ELF-1 (cell line): ENCODE measurements at regions not wholly inside any gene's neighbourhood (a gene's known extent, or its start where the extent isn't known, plus 50 kb on each side); places are given as distances from the start of the nearest gene placed in this dataset.
A peak's percentile ranks its signal among the peaks of the same experiment; 100 is the strongest.
"Not testable (repeated sequence)": the region's sequence is repeated elsewhere in the genome, so short reads cannot be mapped to it uniquely, and the experiment has no call there.

Experiments used
- DNase-seq: peaks from one replicate; pipeline ENCODE4 v3.0.0-alpha.2; 2016; ENCODE audit warnings: low read depth, low spot score

- DNase-seq = no peak
Measured at GRCh38 chr1:82094136-82094535, 293.4 kb downstream of the ADGRL2 start.

GRCh38 chr1:82091729-82092128 lies 291.0 kb downstream of the ADGRL2 start:
- DNase-seq = no peak

DNA sequence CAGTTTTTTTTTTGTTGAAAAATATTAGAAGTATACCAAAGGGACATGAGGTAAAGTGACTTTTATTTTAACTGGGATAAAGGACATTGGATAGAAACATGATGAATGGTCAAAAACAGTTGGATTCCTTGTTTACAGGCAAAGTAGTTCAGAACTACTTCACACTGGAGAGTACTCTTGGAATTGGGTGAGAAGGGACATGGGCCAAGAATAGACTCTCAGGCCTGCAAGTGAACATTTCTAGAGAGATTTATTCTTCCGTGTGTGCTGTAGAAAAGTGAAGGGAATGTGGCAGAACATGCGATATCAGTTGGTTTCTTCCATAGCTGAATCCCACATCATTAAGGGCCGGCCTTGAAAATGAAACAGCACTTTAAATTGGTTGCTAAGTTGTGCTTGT lies 290.5 kb downstream of the ADGRL2 start:
- DNase-seq = no peak

- no peak for DNase-seq
Measured at GRCh38 chr1:82090104-82090503, 289.4 kb downstream of the ADGRL2 start.

DNA sequence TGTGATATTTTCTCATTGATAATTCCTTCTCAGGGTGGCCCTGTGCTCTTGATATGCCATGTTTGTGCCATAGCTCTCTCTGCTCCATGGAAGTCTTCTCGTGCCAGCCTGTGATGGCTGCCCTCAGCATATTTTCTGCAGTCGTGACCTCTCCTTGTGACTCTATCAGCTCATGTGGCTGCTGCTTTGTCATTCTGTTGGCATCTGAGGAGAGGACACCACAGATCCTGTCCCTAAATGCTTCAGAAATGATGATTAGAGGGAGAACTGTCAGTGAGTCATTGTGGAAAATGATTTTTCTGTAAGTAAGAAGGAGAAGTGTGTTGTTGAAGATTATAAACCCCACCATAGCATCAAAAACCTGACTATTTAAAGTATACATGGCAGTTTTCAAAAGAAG lies 286.0 kb downstream of the ADGRL2 start:
- DNase-seq = no peak

- no peak for DNase-seq
Measured at GRCh38 chr1:82079607-82080006, 278.9 kb downstream of the ADGRL2 start.

- no peak for DNase-seq
Measured at GRCh38 chr1:82073659-82074058, 272.9 kb downstream of the ADGRL2 start.

- no peak for DNase-seq
Measured at GRCh38 chr1:82073071-82073470, 272.3 kb downstream of the ADGRL2 start.

- peak; percentile 51 for DNase-seq
Measured at GRCh38 chr1:82065916-82066315, 265.2 kb downstream of the ADGRL2 start.

- DNase-seq = no peak
Measured at GRCh38 chr1:82064691-82065090, 264.0 kb downstream of the ADGRL2 start.

DNA sequence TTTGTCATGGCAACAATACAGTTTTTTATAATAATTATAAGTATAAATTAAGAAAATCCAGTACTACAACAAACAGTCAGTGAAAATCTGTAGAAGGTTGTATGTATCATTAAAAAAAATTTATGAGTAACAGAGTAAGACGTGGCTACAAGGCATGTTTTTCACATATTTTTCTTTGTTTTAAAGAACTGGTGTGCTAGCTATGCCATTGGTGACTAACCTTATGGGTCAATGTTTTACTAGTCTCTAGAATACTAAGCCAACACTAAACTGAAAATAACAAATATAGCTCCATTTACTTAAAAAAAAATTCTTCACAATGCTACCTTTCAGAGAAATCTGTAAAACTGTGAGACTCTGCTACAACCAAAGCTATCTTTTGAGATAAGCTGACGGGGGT lies 261.5 kb downstream of the ADGRL2 start:
- DNase-seq = no peak

DNA sequence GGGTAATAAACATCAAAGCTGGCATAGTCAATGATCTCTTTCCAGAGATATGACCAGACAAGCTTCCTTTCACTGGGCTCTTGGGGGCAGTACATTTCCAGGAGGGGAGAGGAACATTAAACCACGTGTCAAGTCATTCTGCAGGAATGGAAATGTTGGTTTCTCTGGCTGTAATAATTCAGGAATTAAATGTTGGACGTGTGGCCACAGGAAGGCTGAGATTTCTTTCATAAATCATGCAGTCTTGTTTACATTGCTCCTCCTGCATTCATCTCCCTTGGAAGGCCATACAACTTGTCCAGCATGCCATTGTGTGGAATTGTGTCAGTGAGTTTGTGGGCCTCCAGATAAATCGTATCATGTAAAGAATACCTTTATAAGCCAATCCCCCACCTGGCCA lies 259.2 kb downstream of the ADGRL2 start:
- no peak for DNase-seq

- DNase-seq = no peak
Measured at GRCh38 chr1:82057011-82057410, 256.3 kb downstream of the ADGRL2 start.

DNA sequence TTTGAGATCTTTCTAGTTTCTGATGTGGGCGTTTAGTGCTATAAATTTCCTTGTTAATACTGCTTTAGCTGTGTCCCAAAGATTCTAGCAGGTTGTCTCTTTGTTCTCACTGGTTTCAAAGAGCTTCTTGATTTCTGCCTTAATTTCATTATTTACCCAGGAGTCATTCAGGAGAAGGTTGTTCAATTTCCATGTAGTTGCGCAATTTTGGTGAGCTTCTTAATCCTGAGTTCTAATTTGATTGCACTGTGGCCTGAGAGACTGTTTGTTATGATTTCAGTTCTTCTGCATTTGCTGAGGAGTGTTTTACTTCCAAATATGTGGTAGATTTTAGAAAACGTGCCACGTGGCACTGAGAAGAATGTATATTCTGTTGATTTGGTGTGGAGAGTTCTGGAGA lies 254.6 kb downstream of the ADGRL2 start:
- DNase-seq = not testable (repeated sequence)

DNA sequence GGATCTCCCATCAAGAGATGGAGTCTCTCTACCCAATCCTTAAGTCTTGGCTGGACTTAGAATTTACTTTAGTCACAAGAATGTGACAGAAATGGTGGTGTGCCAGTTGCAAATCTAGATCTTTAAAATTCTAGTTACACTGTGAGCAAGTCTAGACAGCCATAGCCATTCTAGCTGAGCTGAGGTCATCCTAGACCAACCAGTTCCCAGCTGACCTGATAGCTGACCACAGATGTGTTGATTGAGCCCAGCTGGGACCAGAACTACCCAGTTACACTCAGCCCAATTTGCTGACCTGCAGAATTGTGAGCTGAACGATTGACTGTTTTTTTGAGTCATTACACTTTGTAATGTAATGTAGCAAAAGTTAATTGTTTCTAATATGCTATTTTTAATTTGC lies 251.8 kb downstream of the ADGRL2 start:
- DNase-seq = no peak

GRCh38 chr1:82048596-82048995 lies 247.9 kb downstream of the ADGRL2 start:
- DNase-seq = no peak

DNA sequence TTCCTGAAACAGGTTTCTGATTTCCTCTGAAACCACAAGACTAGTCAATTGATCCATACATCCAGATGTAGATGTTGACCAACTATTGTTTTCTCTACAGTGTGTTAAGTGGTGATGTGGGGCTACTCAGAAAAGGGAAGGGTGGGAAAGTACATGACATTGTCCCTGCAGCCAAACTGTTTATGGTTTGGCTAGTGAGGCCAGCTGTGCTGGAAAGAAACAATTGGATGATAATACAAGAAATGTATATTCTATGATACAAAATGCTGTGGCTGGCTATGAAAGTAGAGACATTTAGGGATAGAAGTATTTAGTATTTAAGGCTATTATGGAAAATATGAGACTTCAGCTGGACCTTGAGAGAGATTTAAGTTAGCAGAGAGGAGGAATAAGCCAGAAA lies 244.5 kb downstream of the ADGRL2 start:
- DNase-seq = no peak

DNA sequence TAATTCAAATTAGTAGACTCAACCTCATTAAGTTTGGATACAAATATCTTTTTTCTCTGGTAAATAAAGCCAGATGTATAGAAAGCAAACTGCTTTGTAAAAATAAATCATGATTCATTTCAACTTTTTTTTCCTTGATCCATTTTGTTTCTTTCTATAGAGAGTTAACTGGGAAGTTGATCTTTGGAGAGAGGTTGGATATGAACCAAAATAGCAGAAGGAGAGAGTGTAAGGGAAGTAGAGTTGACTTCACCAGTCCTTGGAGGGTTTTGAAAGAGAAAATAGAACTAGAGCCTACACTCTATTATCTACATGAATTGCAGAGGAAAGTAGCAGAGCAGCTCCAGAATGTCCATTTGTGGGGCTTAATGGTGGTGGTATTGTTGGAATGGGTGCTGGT lies 243.8 kb downstream of the ADGRL2 start:
- DNase-seq = no peak

- DNase-seq = no peak
Measured at GRCh38 chr1:82044111-82044510, 243.4 kb downstream of the ADGRL2 start.

DNA sequence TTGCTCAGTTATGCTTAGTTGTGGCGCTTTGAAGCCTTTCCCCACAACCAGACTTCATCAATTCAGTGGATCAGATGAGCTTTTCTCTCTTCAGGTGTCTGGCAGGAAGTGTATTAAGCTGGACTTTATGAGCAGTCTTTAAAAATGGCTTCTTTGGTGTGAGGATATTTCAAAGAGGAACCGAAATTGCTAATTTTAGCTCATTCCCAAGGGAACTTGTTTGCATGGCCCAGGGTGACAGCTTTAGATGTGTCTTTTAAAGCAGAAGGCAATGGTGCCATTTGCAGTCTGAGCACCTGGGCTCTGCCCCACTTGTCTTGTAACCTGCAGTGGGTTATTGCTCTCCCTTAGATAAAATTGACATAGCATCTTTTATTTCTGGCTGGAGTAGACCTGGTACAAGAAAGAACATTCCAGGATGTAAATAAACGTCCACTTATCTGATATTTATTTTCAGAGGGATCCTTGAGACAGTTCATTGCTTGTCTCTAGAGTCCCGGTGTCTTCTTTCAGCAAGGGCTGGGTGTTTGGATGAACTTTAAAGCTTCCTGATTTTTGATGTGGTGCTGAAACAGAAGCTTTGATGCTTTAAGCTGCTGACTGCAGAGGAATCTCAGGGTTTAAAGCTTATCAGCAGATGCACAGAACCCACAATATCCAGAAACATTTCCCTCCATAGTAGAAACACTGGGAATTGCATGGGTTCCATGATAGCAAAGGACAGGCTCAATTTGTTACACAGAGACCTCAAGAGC lies 241.7 kb downstream of the ADGRL2 start:
- DNase-seq = peak; percentile 14
